GM21786 (cell line): ENCODE measurements at regions not wholly inside any gene's neighbourhood (a gene's known extent, or its start where the extent isn't known, plus 50 kb on each side); places are given as distances from the start of the nearest gene placed in this dataset.
"Not testable (repeated sequence)": the region's sequence is repeated elsewhere in the genome, so short reads cannot be mapped to it uniquely, and the experiment has no call there.

ENCODE experiments used
- ATAC-seq: cut with Tn5 transposase; IDR thresholded peaks from one replicate; pipeline ENCODE4 v1.9.1; 2021; ENCODE audit not compliant: unreplicated experiment

GRCh38 chr1:219438386-219438785 lies 174.5 kb downstream of the ZC3H11B start:
- ATAC-seq, result no peak

- no peak for ATAC-seq
These were observed 178.0 kb downstream of the ZC3H11B start for GRCh38 chr1:219434923-219435297.

DNA sequence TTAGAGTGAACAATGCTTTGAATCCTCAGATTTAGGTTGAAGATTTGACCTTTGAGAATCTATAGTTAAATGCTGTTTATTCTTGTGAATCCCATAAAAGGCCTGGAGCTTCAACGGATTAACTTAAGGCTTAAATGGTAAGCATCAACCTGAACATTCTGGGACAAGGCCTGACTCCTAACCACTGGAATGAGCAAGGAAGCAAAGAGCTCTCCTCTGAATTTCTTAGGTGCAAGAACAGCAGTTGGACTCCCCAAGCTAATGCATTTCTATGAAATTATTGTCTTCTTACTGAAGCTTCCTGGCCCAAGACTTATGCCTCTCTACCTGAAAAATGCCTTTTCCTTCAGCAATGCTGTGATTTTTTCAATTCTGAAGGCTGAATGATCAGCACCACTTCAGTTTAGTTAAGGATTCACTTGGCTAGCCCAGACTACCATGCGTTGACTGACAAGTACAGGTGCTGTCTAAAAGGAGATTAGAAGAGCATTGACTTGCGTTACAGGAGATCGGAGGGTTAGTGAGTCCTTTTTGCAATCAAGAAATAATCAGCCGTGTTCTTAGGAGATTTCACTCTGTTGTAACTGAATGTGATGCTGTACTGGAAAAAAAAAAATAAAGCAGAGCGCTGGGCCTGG lies 178.5 kb downstream of the ZC3H11B start:
- ATAC-seq, result no peak

DNA sequence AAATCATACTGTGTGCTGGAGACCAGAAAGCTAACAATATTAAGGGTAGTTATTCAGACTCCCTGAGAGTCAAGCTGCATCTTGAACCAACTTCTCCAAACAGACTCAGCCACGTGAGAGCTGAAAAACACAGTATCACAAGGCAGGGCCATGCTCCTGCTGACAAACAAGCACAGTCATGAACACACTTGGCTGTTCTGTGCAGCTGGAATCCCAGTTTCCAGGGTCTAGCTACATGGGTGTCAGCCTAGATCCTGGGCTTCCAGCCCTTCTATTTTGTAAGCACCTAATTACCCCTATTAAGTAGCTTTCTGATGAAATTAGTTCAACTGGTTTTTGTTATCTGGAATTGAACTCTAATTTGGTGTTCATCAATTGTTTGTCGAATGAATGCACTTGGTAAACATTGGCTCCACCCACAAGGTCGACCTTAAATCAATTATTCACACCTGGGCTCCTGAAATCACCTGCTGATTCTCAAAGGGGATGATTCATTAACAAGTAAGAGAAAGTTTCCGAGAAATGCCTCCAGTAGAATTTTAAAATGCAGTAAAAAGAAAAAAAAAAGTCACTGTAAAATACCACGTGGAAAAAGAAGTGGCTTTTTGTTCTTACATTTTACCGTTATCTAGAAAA lies 179.3 kb downstream of the ZC3H11B start:
- ATAC-seq, result no peak

- no peak for ATAC-seq
These were observed 179.9 kb downstream of the ZC3H11B start for GRCh38 chr1:219433001-219433400.

- ATAC-seq, result no peak
These were observed 180.7 kb downstream of the ZC3H11B start for GRCh38 chr1:219432191-219432606.

DNA sequence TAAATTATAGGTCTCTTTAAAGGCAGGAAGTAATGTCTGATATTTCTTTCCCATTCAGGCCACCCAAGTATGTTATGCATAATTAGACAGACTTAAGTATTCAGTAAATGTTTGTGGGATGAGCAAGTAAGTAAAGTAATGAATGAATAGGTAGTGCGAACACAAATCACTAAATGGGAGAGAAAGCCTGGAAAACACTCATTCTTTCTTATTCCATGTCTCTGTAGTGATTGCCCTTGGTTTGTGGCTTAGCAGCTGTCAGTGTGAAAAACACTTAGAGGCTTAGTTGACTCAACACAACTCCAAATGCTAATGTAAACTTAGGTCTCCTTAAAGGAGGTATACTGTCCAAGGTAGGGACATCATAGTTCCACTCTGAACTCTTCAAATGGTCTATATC lies 182.5 kb downstream of the ZC3H11B start:
- ATAC-seq, result no peak

GRCh38 chr1:219428651-219429050 lies 184.3 kb downstream of the ZC3H11B start:
- ATAC-seq, result no peak

- ATAC-seq, result no peak
These were observed 184.9 kb downstream of the ZC3H11B start for GRCh38 chr1:219427989-219428388.

GRCh38 chr1:219427403-219427802 lies 185.5 kb downstream of the ZC3H11B start:
- ATAC-seq, result no peak

- ATAC-seq, result peak; percentile 45
These were observed 189.9 kb downstream of the ZC3H11B start for GRCh38 chr1:219422811-219423598.

DNA sequence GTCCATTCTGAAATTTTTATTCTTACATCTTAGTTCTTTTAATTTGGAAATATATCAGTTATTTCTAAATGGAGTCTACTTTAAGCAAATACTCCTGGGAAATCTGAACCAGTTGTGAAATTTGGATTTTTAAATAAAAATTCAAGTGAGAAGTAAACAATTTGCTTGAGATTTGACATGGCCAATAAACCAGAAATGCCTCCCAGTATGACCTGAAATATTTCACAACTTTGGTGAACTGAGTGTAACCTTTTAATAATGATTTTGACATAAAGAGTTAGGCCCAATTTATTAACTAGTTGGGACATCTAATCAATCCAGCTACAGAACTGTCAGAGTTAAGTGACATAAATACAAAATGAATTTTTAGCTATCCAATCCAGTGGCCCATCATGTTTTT lies 192.0 kb downstream of the ZC3H11B start:
- ATAC-seq, result no peak

- ATAC-seq, result no peak
These were observed 193.0 kb downstream of the ZC3H11B start for GRCh38 chr1:219419860-219420259.

DNA sequence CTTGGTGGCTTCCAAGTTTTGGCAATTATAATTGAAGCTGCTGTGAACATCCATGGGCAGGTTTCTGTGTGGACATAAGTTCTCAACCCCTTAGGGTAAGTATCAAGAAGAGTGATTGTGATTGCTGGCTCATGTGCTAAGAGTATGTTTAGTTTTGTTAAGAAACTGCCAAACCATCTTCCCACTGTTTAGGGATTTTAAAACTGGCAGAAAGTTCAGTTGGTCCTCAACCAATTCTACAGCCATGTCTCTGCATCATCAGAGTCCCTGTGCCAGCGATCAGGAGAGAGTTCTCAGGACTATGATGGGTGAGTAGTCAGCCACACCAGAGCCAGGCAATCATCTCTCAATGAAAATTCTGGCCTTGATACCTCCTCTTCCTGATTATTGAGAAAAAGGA lies 193.8 kb downstream of the ZC3H11B start:
- no peak for ATAC-seq

DNA sequence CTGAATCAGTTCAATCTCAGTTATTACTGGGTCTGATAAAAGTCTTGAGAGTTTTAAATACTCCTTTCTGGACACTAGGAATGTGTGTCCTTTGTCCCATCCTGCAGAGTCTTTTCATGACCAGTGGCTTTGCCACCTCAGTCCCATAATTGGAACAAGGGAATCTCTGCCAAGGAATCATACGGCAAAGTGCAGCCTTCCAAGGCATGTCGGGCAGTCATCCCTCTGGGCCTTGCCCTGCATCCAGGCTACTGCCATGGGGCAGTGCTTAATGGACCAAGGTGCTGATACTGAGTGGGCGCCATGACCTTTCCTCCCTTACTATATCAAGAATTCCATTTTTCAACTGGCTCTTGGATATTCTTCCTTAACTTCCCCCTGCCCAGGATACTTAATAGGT lies 195.3 kb downstream of the ZC3H11B start:
- no peak for ATAC-seq

DNA sequence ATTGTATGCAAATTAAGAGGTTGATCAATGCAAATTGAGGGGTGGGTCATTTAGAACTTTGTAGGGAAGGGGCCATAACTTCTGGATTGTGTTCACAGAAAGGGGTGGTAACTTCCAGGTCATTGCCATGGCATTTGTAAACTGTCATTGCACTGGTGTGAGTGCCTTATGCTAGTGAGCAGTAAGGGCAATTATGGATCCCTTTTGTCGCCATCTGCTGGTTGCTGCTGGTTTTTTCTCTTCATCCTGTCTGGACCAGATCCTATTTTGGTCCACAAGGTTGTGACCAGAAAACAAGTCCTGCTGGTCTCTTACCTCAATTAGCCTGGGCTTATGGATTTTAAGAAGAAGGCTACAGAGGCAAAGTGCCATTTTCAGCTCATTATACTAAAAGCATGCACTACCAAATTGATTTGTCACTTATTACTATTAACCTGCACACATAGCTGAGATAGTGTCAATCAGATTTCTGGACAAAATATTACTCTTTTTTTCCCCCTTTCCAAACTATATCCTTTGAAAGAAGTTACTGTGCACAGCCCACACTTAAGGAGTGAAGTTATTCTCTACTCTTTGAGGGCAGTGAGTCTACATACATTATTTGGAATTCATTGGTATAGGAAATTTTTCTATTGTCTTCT lies 196.2 kb downstream of the ZC3H11B start:
- peak; percentile 98 for ATAC-seq

DNA sequence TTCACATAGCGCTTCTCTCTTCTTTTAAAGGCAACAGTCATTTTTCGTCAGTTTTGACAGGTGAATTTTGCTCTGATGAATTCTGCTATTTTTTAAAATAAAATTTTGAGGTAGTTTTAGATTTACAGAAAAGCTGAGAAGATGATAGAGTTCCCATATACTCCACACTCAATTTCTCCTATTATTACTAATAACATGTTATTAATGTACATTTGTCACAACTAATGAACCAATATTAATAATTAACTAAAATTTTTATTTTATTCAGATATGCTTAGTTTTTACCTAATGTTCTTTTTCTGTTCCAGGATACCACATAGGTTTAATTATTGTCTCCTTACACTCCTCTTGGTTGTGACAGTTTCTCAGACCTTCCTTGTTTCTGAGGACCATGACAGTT lies 197.0 kb downstream of the ZC3H11B start:
- ATAC-seq, result no peak

DNA sequence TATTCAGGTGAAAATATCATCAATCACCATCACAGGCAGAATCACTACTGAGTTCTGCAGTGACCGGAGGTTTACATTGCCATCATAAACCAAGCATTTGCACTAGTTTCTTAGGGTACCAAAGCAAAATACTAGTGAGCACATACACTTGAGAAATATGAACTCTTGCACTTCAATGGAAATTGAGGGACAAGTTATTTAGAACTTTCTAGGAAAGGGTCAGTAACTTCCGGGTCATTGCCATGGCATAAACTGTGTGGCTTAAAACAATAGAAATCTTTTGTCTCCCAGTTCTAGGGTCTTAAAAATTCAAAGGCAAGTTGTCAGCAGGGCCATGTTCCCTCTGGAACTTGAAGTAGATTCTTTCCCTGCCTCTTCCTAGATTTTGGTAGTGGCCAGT lies 197.5 kb downstream of the ZC3H11B start:
- no peak for ATAC-seq

DNA sequence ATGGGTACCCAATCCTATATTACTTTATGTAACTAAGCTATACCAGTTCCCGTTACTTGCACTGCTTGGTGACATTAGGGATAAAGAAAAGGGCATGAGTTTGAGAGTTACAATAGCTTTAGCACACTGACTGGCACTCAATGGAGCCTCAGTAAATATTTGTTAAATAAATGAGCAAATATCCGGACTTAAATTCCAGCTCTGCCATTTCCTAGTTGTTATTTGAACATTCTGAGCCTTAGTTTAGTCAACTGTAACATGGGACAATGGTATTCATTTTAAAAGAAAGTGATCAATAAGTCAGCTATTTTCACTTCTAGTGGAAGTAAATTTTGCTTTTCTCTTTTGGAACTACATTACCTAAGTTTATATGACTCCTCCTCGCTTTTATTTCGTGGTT lies 198.7 kb downstream of the ZC3H11B start:
- ATAC-seq, result no peak

DNA sequence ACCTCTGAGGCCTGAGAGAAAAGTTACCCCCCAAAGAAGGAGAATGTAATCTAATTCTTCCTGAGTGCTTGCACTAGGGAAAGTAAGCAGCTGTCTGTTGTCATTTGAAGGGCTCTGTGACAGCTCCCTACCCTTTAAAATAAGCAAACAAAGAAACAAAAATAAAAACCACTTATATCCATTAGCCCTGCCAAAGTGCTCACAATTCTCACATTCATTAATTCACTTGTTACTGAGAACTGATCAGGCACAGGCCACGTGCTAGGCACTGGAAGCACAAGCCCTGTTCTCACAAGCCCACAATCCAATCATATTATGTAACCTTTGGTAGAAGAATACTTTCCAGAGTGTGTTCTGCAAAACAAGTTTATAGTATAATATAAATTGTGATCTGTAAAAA lies 199.4 kb downstream of the ZC3H11B start:
- ATAC-seq, result no peak

GRCh38 chr1:219412772-219413171 lies 200.1 kb downstream of the ZC3H11B start:
- no peak for ATAC-seq

- ATAC-seq, result not testable (repeated sequence)
These were observed 202.2 kb downstream of the ZC3H11B start for GRCh38 chr1:219410721-219411120.
